Upper lobe of left lung (tissue), 6 donors: ENCODE measurements at regions not wholly inside any gene's neighbourhood (a gene's known extent, or its start where the extent isn't known, plus 50 kb on each side); places are given as distances from the start of the nearest gene placed in this dataset.
A peak's percentile ranks its signal among the peaks of the same experiment; 100 is the strongest.

ENCODE experiments used
- ATAC-seq, 2 donors: fragments of 200-7000 bp; cut with Tn5 transposase; one replicate each; pipeline ENCODE4 v1.9.1; 2022; ENCODE audit warnings: mild to moderate bottlenecking in 2 of 2, moderate library complexity in 2 of 2; ENCODE audit not compliant: low FRiP score in 2 of 2
- DNase-seq, 2 donors: peaks; one replicate each; pipeline ENCODE4 v3.0.0-alpha.2; 2019 to 2020
- H3K27ac ChIP-seq, 4 donors: fragments of 200-600 bp; sonication (generic); one replicate each; pipeline ENCODE4 v1.5.1; 2016 to 2019
- H3K27me3 ChIP-seq, 4 donors: fragments of 200-600 bp; sonication (generic); one replicate each; pipeline ENCODE4 v1.5.1; 2017 to 2019
- H3K36me3 ChIP-seq, 4 donors: fragments of 200-600 bp; sonication (generic); one replicate each; pipeline ENCODE4 v1.5.1; 2016 to 2019
- H3K4me1 ChIP-seq, 4 donors: fragments of 200-600 bp; sonication (generic); one replicate each; pipeline ENCODE4 v1.5.1; 2018 to 2019
- H3K4me3 ChIP-seq, 4 donors: fragments of 200-600 bp; sonication (generic); one replicate each; pipeline ENCODE4 v1.5.1; 2017 to 2019; ENCODE audit warnings: mild to moderate bottlenecking in 2 of 4, moderate library complexity in 1 of 4
- H3K9me3 ChIP-seq, 4 donors: fragments of 200-600 bp; sonication (generic); one replicate each; pipeline ENCODE4 v1.5.1; 2018 to 2019
- EP300 ChIP-seq, 4 donors: sonication (generic); formaldehyde crosslinking; IDR thresholded peaks; one replicate each; pipeline ENCODE4 v1.5.1; 2017; ENCODE audit warnings: antibody characterized with exemption in 4 of 4, control low read depth in 2 of 4
- POLR2A ChIP-seq, 4 donors: fragments of 450-650 bp; IDR thresholded peaks; one replicate each; pipeline ENCODE4 v1.5.1; 2016 to 2017; ENCODE audit warnings: antibody characterized with exemption in 4 of 4, mild to moderate bottlenecking in 2 of 4
- POLR2AphosphoS5 ChIP-seq, 2 donors: sonication (generic); formaldehyde crosslinking; IDR thresholded peaks; one replicate each; pipeline ENCODE4 v1.5.1; 2017; ENCODE audit warnings: antibody characterized with exemption in 2 of 2
- WGBS, 2 donors: methylation state at CpG; one replicate each; pipeline ENCODE4 v1.1.5; 2017 to 2018; 5-methylcytosine and 5-hydroxymethylcytosine counted together
- TF ChIP-seq, protein P1 (sequence below), 6 experiments: fragments of 450-650 bp in 4 of 6; fragments of 200-600 bp in 2 of 6; sonication (generic) in 2 of 6; IDR thresholded peaks; one replicate each; pipeline ENCODE4 v1.5.1; 2016 to 2019; ENCODE audit warnings: antibody characterized with exemption in 6 of 6
- donor health status: DM: no; HTN: no; CAD: no; lungs with moderate emphysema.
- donor health status: DM: no; HTN: yes; CAD: no; lungs with severe emphysema.

DNA sequence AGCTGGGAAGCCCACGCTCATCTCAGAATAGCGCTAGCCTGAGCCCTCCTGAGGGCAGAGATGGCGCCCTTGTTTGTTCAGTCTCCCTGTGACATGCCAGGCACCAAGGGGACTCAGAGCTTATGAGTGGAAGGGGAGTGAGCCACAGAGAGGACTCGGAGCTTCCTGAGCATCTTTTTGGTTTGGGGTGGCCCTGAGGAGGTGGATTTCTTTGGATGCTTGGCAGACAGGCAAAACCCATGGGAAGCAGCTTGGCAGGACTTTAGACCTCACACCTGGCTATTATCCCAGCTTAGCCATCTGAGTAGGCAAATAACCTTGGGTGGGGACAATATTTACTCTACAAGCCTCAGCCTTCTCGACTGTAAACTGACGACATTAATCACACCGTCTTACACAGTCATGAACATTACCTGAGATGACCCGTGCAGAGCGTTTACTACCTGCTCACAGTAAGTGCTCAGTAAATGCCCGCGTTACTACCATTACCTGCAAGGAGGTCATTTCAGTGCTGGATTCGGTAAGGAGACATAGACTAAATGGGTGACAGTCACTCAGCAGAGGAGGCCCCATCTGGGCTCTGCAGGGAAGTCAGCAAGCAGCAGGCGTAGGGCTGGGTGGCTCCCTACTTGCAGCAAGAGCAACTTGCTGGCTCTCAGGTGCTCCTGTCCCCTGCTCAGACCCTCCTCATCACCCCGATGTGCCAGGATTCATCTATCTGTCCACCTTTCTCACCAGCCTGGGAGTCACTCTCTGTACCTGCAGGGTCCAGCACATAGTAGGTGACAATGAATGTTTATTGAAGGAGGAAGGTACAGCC, 54.9 kb downstream of the KLHDC7A start:
- no peak for ATAC-seq
- no peak for DNase-seq
- H3K36me3 ChIP-seq: no peaks in the 10 kb centered on the region
- no peaks in the 10 kb centered on the region for H3K27me3 ChIP-seq
- TF ChIP-seq POLR2AphosphoS5 (IDR thresholded peaks at IDR 0.05) (no peak), POLR2A (IDR thresholded peaks at IDR 0.05) (no peak), EP300 (IDR thresholded peaks at IDR 0.05) (no peak)
- TF ChIP-seq, protein P1, sequence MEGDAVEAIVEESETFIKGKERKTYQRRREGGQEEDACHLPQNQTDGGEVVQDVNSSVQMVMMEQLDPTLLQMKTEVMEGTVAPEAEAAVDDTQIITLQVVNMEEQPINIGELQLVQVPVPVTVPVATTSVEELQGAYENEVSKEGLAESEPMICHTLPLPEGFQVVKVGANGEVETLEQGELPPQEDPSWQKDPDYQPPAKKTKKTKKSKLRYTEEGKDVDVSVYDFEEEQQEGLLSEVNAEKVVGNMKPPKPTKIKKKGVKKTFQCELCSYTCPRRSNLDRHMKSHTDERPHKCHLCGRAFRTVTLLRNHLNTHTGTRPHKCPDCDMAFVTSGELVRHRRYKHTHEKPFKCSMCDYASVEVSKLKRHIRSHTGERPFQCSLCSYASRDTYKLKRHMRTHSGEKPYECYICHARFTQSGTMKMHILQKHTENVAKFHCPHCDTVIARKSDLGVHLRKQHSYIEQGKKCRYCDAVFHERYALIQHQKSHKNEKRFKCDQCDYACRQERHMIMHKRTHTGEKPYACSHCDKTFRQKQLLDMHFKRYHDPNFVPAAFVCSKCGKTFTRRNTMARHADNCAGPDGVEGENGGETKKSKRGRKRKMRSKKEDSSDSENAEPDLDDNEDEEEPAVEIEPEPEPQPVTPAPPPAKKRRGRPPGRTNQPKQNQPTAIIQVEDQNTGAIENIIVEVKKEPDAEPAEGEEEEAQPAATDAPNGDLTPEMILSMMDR (IDR thresholded peaks at IDR 0.05): no peak
- WGBS, 2 donors: 78 to 84% methylated on average over 13 to 14 of the region's 14 CpGs
- H3K27ac ChIP-seq: no peak overlapping the region
- no peaks in the 10 kb centered on the region for H3K9me3 ChIP-seq
- no peaks in the 10 kb centered on the region for H3K4me1 ChIP-seq
- no peak overlapping the region for H3K4me3 ChIP-seq

DNA sequence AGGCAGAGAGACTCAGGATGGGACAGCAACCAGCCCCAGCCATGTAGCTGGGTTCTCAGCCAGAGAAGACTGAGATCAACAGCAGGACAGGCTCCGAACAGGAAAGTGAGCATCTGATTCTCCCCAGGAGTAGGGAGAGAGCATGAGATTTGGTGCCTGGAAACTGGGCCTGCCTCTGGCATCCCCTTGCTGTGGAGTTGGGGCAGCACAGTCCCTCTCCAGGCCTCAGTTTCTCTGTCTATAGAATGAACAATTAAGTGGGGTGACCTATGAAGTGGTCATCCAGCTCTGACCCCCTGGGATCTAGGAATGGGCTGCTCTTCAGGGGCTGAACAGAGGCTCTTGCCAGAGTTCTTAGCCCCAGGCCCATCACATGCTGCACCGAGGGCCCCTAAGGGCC, 55.6 kb downstream of the KLHDC7A start:
- no peak overlapping the region for H3K27ac ChIP-seq
- no peaks in the 10 kb centered on the region for H3K36me3 ChIP-seq
- ATAC-seq: no peak
- H3K4me3 ChIP-seq: no peak overlapping the region
- H3K9me3 ChIP-seq: no peaks in the 10 kb centered on the region
- H3K4me1 ChIP-seq: no peaks in the 10 kb centered on the region
- 80 to 100% methylated on average over 2 of the region's 2 CpGs for WGBS, 2 donors
- H3K27me3 ChIP-seq: no peaks in the 10 kb centered on the region
- TF ChIP-seq POLR2AphosphoS5 (IDR thresholded peaks at IDR 0.05) (no peak), POLR2A (IDR thresholded peaks at IDR 0.05) (no peak), EP300 (IDR thresholded peaks at IDR 0.05) (no peak)
- TF ChIP-seq, protein P1 (IDR thresholded peaks at IDR 0.05): no peak
- DNase-seq: no peak

DNA sequence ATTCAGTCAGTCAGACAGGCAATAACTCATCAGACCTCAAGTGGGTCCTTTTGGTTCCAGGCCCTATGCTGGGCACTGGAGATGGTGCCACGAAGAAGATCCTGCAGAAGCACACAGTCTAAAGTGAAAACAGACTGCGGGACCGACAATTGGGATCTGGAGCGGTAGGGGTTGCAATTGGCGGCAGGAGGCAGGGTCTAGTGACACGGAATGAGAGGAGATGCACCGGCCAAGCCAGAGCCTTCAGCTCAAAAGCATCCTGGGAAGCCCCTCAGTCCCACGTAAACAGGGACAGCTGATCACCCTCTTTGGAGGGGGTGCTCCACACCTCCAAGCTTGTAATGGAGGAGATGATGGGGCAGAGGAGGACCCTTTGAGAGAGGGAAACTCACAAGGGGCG, 56.2 kb downstream of the KLHDC7A start:
- no peak for DNase-seq
- no peak for ATAC-seq
- H3K4me3 ChIP-seq: no peak overlapping the region
- TF ChIP-seq, protein P1 (IDR thresholded peaks at IDR 0.05): no peak
- TF ChIP-seq POLR2A (IDR thresholded peaks at IDR 0.05): no peak
- no peak for TF ChIP-seq POLR2AphosphoS5 (IDR thresholded peaks at IDR 0.05)
- TF ChIP-seq EP300 (IDR thresholded peaks at IDR 0.05): no peak
- H3K4me1 ChIP-seq: no peaks in the 10 kb centered on the region
- no peaks in the 10 kb centered on the region for H3K36me3 ChIP-seq
- H3K27me3 ChIP-seq: no peaks in the 10 kb centered on the region
- 81 to 88% methylated on average over 9 of the region's 9 CpGs for WGBS, 2 donors
- H3K27ac ChIP-seq: no peak overlapping the region
- H3K9me3 ChIP-seq: no peaks in the 10 kb centered on the region

DNA sequence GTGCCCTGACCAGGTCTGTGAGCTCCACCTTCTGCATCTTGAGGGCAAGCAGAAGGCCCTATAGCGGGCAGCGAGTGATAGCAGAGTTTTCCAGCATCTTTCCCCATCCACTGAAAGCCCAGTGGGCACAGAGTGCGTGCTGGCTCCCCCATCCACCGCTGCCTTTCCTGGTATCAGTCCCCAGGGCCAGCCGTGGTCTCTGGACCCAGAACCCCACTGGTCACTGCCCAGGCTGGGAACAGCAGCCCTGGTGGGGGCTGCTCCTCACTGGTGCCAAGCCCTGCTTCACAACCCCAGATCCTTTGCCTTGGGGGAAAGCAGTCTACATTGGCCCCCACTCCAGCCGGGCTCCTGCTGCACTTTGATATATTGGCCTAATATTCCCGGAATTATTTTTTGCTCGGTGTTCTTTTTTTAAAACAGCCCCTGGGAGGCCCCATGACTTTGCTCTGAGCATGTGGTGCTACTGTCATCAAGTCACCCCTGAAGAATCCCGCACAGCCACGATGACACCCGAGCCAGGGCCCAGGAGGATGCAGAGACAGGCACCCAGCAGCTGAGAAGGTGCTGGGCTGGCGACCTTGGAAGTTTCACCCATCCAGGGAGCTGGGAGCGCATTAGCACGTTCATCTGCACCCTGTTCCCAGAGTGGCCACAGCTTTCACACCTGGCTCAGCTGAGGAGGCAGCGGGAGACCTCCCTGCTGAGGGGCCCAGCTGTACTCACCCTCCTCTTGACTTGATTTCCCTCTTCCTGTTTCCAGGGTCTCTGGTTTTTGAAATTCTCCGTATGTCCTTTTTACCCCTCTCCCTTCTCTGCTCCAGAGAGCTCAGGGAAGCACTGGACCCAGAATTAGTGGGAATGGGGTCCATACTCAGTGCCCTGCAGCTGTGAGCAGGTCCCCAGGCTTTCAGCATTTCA, 56.9 kb downstream of the KLHDC7A start:
- H3K27me3 ChIP-seq: no peaks in the 10 kb centered on the region

More for the DNA sequence above, 56.9 kb downstream of the KLHDC7A start:
- 70 to 75% methylated on average over 14 to 16 of the region's 16 CpGs for WGBS, 2 donors
- no peak overlapping the region for H3K4me3 ChIP-seq
- H3K4me1 ChIP-seq: no peaks in the 10 kb centered on the region
- DNase-seq (peak in 1 of 2 donors; percentile 33), ATAC-seq (no peak)
- no peaks in the 10 kb centered on the region for H3K9me3 ChIP-seq
- no peak for TF ChIP-seq POLR2A (IDR thresholded peaks at IDR 0.05)
- TF ChIP-seq POLR2AphosphoS5 (IDR thresholded peaks at IDR 0.05): no peak
- TF ChIP-seq EP300 (IDR thresholded peaks at IDR 0.05): no peak
- TF ChIP-seq, protein P1 (IDR thresholded peaks at IDR 0.05): no peak
- no peaks in the 10 kb centered on the region for H3K36me3 ChIP-seq
- H3K27ac ChIP-seq: no peak overlapping the region
